HEK293 (cell line): ENCODE measurements at regions not wholly inside any gene's neighbourhood (a gene's known extent, or its start where the extent isn't known, plus 50 kb on each side); places are given as distances from the start of the nearest gene placed in this dataset.

Experiments used
- ZBTB7A ChIP-seq: fragments of 450-650 bp; formaldehyde crosslinking; IDR thresholded peaks from 2 replicates; pipeline ENCODE4 v1.5.1; 2016; ENCODE audit warnings: low read depth, missing biosample characterization, missing genetic modification characterization
- ZNF561 ChIP-seq: fragments of 450-650 bp; IDR thresholded peaks from 2 replicates; pipeline ENCODE4 v1.5.1; 2018; ENCODE audit warnings: missing biosample characterization, missing genetic modification characterization, borderline replicate concordance
- ZNF707 ChIP-seq: fragments of 450-650 bp; formaldehyde crosslinking; IDR thresholded peaks from 2 replicates; pipeline ENCODE4 v1.5.1; 2016; ENCODE audit warnings: missing biosample characterization, missing genetic modification characterization
- ZNF776 ChIP-seq: fragments of 450-650 bp; formaldehyde crosslinking; IDR thresholded peaks from 2 replicates; pipeline ENCODE4 v1.5.0; 2017; ENCODE audit warnings: missing biosample characterization, missing genetic modification characterization, borderline replicate concordance
- TF ChIP-seq, protein P1 (sequence below): fragments of 450-650 bp; formaldehyde crosslinking; IDR thresholded peaks from 2 replicates; pipeline ENCODE4 v1.5.1; 2016; ENCODE audit warnings: missing biosample characterization, missing genetic modification characterization

GRCh38 chr11:87675993-87676392 is 499.2 kb downstream of the RAB38 start:
- TF ChIP-seq ZBTB7A (tag by site-specific recombination): no peak
- no peak for TF ChIP-seq ZNF776
- no peak for TF ChIP-seq ZNF561 (tag by site-specific recombination)
- TF ChIP-seq ZNF707: no peak
- TF ChIP-seq, protein P1, sequence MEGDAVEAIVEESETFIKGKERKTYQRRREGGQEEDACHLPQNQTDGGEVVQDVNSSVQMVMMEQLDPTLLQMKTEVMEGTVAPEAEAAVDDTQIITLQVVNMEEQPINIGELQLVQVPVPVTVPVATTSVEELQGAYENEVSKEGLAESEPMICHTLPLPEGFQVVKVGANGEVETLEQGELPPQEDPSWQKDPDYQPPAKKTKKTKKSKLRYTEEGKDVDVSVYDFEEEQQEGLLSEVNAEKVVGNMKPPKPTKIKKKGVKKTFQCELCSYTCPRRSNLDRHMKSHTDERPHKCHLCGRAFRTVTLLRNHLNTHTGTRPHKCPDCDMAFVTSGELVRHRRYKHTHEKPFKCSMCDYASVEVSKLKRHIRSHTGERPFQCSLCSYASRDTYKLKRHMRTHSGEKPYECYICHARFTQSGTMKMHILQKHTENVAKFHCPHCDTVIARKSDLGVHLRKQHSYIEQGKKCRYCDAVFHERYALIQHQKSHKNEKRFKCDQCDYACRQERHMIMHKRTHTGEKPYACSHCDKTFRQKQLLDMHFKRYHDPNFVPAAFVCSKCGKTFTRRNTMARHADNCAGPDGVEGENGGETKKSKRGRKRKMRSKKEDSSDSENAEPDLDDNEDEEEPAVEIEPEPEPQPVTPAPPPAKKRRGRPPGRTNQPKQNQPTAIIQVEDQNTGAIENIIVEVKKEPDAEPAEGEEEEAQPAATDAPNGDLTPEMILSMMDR (tag by site-specific recombination): no peak
